Stimulated activated CD4-positive, alpha-beta T cell treated with anti-CD3 and anti-CD28 coated beads, Interleukin-15, amount 100 ng/mL, for 24 hours (primary cell): ENCODE measurements at regions not wholly inside any gene's neighbourhood (a gene's known extent, or its start where the extent isn't known, plus 50 kb on each side); places are given as distances from the start of the nearest gene placed in this dataset.
"Not testable (repeated sequence)": the region's sequence is repeated elsewhere in the genome, so short reads cannot be mapped to it uniquely, and the experiment has no call there.

Experiments used
- DNase-seq: peaks from one replicate; pipeline ENCODE4 v3.0.0-alpha.2; 2020

DNA sequence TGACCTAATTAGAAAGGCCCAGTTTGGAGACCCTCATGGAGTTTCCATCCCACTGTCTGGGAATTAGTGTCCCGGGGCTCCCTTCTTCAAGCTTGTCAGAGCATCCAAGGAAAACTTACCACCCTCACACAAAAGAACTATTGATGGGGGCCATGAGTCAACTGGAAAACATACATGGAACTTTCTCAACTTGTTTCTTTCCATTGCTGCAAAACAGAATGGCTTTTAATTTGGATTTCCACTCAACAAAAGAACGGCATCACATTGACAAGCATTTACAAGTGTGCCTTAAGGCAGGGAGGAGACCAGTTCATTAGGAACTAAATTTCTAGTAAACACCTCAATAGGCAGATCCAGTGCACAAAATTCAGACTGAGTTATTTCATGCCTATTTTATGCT is 289.1 kb upstream of the PREP start:
- DNase-seq, result no peak

GRCh38 chr6:105691081-105691480 is 288.2 kb upstream of the PREP start:
- no peak for DNase-seq

DNA sequence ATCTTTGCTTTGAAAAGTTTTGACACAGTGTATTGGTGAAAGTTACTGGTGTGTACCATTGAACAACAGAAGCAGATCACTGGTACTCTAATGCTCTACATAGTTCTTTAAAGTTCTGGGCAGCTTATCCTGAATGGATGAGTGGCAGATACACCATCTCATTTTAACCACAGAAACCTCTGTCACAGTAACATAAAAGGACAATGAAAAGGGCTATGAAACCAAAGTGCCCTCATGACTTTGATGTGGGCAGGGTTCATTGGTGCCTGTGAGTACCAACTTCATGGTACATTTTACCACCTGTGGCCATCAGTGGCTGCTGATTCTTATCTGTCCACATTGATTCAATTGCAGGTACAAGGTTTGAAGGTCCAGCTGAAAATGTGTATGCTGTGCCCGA is 285.7 kb upstream of the PREP start:
- no peak for DNase-seq

- DNase-seq, result not testable (repeated sequence)
Observed at GRCh38 chr6:105686793-105687192, 283.9 kb upstream of the PREP start.

DNA sequence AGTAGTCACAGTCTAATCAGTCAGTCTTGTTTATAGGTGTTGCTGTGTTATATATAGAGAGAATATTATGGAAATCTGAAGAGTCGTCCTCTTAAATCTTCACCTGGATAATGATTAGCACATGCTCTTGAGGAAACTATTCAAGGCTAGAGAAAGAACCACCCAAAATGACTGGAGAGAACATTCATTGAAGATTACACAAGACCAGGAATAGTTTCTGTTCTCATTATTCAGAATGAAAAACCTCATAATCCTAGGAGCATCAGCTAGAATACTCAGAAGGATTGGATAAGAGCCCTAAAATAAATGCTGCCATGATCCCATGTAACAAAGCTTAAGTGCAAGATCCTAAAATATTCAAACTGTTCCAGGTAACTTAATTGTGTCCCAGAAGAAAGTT is 278.2 kb upstream of the PREP start:
- DNase-seq, result no peak

- no peak for DNase-seq
Observed at GRCh38 chr6:105680131-105680530, 277.2 kb upstream of the PREP start.

GRCh38 chr6:105678516-105678915 is 275.6 kb upstream of the PREP start:
- no peak for DNase-seq

- DNase-seq, result no peak
Observed at GRCh38 chr6:105677671-105678475, 275.0 kb upstream of the PREP start.

DNA sequence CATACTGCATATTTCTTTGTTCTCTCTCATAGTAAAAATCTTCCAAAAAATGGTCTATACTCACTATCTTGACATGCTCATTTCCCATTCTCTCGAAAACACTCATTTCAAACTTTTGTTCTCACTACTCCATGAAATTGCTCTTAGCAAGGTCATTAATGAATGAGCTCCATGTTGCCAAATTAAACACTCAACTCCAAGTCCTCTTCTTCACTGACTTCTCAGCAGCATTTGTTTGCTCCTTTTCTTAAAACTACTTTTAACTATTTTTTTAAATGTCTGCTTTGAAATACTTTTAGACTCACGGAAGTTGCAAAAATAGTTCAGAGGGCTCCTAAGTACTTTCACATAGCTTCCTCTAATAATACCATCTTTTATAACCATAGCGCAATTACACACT is 274.0 kb upstream of the PREP start:
- DNase-seq, result no peak

DNA sequence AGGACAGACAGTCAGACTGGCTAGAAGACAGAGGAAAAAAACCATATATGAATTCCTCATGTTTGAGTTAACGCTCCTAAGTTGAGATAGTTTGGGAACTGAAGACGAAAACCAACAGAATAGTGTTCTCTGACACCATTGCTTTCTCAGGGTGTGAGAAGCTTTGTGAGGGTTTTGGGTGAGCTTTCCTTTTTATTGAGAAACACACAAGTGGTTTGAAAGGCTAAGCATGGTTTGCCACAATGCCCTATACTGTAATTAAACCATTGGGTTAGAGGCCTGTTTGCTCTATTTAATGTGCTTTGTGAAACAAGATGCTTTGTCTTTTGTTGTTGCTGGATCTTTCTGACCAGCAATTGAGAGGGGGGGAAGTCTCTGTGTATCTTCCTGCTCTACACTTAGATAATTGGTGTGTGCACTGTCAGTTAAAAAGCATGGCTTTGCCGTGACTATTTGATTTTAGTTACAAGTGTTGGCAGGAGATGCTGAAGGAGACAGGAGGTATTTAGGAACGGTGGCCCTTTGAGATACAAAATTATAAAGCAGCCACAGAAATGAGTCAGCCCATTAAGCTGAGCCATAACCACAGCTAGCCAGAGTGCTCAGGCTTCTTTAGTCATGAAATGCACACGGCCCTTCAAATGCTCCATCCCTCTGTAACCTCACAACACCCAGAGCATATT is 273.0 kb upstream of the PREP start:
- DNase-seq, result no peak

- DNase-seq, result not testable (repeated sequence)
Observed at GRCh38 chr6:105672856-105673538, 270.1 kb upstream of the PREP start.

DNA sequence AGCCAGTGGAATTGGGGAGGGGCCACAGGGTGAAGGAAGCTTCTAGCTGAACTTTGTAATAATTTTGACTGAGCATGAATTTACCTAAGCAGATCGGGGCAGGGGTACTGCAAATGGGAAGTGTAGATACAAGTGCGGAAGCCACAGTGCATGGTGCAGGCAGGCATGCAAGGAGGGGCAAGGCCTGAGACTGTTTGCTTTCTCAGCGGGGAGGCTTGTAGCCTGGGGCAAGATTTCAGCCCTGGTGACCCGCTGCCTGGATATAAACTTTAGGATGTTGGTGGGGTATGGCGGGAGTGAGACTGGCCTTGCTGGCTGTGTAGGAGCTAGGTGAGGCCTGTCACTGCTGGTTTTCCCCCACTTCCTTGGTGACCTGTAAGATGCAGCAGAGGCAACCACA is 266.4 kb upstream of the PREP start:
- no peak for DNase-seq

DNA sequence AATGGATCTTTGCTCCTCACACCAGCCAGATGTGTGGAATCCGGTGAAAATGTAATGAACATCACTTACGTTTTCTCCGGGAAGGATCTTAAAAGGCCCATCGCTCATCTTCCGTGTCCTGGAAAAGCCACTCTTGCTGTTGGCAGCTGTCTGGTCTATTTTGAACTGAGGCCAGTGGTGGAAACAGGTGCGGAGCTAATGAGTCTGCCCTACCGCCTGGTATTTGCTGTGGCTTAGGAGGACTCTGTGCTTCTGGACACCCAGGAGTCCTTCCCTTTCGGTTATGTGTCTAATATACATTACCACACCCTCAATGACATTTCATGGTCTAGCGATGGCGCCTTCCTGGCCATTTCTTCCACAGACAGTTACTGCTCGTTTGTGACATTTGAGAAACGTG is 264.2 kb upstream of the PREP start:
- DNase-seq, result no peak

GRCh38 chr6:105664931-105665330 is 262.0 kb upstream of the PREP start:
- DNase-seq, result no peak

- DNase-seq, result peak; percentile 20
Observed at GRCh38 chr6:105651969-105652368, 249.1 kb upstream of the PREP start.

GRCh38 chr6:105650347-105650746 is 247.5 kb upstream of the PREP start:
- no peak for DNase-seq

DNA sequence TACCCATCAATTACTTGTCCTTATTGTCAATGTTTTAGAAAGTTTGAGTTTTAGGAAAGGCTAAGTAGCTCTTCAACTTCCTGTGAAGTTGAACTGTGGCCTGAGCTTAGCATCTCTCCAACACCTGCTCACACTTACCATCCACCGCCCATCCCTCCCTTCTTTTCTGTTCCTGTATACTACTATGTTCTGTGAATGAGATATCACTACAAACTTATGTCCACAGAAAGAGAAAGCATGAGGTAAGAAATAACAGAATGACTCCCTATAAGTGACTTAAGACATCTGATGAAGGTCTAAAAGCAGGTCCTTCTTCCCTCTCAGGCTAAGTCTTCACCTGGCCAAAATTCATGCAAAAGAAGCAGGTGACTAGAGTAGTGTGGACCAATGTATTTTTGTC is 246.3 kb upstream of the PREP start:
- no peak for DNase-seq

DNA sequence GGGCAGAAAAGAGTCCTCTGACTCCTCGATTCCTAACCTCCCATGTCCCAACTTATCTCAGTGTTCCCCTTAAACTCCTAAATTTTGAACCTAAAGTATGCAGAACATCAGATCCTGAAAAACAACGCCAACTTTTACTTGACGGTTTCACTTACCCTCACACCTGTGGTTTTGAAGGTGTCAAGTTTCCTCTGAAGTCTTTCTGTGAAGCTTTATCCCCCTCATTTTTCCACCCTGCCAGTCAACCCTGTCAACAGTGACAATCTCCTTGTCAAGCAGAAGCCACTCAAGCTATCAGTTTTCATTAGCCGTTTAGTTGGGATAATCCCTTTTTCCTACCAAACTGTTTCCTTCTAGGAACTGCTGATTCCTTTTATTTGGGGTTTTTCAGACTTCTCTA is 245.4 kb upstream of the PREP start:
- DNase-seq, result peak; percentile 18

DNA sequence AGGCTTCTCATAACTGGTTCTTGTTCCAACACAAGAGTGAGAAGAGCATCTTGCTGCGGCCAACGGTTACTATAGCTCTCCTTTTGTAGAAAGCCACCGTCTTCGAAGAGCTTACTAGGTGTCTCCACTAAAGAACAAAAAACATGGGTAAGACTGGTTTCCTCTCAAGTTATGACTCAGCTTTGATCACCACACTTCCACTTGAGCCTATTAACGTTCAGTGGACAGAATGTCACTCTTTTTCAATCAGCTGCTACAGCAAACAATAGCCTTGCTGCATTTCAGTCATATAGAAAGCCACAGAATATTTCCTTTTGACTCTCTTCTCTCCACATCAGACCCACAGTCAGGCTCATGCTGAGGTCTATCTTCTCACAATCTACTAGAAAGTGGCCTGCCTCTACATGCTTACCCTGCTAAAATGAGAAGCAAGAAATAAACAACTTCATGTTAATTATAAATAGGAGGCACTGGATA is 243.5 kb upstream of the PREP start:
- DNase-seq, result peak; percentile 51

GRCh38 chr6:105645958-105646357 is 243.1 kb upstream of the PREP start:
- DNase-seq, result no peak

- DNase-seq, result no peak
Observed at GRCh38 chr6:105645156-105645555, 242.3 kb upstream of the PREP start.

- no peak for DNase-seq
Observed at GRCh38 chr6:105644691-105645090, 241.8 kb upstream of the PREP start.

- no peak for DNase-seq
Observed at GRCh38 chr6:105644073-105644489, 241.2 kb upstream of the PREP start.

DNA sequence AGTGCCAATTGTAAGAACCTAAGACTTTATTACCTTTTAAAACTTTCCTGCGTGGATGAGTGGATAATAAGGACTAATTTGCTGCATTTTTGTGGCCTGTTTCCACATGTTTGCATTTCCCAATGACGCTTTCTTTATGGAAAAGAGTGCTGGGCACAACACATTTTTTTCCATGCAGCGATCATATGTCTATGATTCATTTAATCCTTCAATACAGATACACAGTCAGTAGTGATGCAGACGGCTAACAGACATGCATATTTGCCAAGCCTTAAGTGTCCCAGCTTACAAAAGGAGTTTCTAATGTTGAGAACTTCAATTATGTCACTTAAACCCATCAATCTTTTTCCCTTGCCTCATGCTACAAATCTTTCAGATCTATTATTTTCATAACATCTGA is 239.8 kb upstream of the PREP start:
- DNase-seq, result no peak
